ENCODE measurements at regions not wholly inside any gene's neighbourhood (a gene's known extent, or its start where the extent isn't known, plus 50 kb on each side); places are given as distances from the start of the nearest gene placed in this dataset.

- TF ChIP-seq CTCF (IDR thresholded peaks at IDR 0.05 in 2 of 3, conservative IDR thresholded peaks at IDR 0.05 in 1 of 3; ENCODE audit: borderline replicate concordance in 1 of 3, insufficient read depth in 1 of 3, low read depth in 2 of 3, low read length in 2 of 3) (no peak), EZH2 (IDR thresholded peaks at IDR 0.05) (no peak), REST (IDR thresholded peaks at IDR 0.05; ENCODE audit: low read depth) (no peak), POLR2A (IDR thresholded peaks at IDR 0.05; ENCODE audit: borderline replicate concordance, extremely low read depth, insufficient read depth, insufficient read length) (no peak), POLR2AphosphoS5 (IDR thresholded peaks at IDR 0.05; ENCODE audit: low read depth, low read length) (no peak), ZBTB33 (IDR thresholded peaks at IDR 0.05; ENCODE audit: extremely low read depth, insufficient replicate concordance, low read length) (no peak), EGR1 (IDR thresholded peaks at IDR 0.05; ENCODE audit: low read depth) (no peak), ATF3 (IDR thresholded peaks at IDR 0.05) (no peak), SIN3A (IDR thresholded peaks at IDR 0.05; ENCODE audit: low read depth) (no peak), CEBPB (IDR thresholded peaks at IDR 0.05; ENCODE audit: low read depth) (no peak)
Observed at GRCh38 chr13:64546371-64546770, 2683.8 kb downstream of the PCDH9 start.

Measured in HCT116 (cell line).